ENCODE measurements at regions not wholly inside any gene's neighbourhood (a gene's known extent, or its start where the extent isn't known, plus 50 kb on each side); places are given as distances from the start of the nearest gene placed in this dataset.
A peak's percentile ranks its signal among the peaks of the same experiment; 100 is the strongest.

DNA sequence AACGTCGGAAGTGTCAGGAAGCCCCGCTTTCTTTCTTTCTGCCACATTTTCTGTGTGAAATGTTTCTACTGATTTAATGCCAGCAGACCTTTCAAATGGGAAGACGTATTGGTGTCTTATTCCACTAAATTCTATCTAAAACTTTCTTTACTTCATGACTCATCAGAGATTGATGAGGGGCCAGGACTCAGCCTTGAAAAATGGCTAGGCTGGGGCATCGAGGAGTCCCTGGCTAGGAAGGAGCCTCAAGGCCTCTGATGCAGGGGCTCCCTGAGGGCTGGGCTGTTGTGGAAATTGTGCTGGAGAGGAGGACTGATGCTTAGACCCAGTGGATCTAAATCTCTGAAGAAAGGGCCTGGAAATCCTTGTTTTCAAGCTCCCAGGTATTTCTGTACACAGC lies 192.8 kb upstream of the PDE10A start:
- no peaks in the 10 kb centered on the region for H3K27me3 ChIP-seq (ENCODE audit: control insufficient read depth in 1 of 2, insufficient read depth in 2 of 2, low read length in 1 of 2)
- 90 to 95% methylated on average over 5 of the region's 5 CpGs for WGBS, 2 donors
- intact Hi-C loops (cut with DNase I), result no loop called here

DNA sequence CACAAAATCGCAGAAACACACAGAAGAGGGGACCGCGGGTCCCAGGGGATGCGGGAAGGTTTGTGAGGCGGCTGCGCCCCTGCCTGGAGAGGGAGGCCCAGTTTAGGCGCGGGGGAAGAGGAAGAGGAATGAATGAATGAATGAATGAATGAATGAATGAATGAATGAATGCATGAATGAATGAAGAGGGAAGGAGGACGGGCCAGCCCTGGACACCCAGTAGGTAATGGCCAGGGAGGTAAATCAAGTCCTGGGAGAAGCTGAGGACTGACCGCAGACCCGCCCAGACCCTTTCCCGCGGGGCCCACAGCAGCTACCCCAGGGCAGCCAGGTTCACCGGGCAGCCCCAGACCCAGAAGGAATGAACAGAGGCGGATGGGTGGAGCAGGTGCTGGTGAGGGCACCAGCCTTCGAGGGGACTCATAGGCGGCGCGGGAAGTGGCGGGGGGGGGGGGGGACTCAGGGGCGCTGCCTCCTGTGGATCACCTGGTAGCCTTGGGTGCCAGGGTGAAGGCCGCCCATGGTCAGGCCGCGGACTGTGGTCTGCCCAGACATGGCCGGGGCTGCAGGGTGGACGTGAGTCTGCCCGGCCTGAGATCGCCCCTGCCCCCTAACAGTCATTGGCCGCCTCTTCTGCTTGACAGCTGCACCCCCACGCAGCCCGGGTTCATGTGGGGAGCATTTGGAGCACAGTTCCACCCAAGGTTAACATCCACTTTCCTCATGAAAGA lies 192.0 kb upstream of the PDE10A start:
- WGBS, 2 donors, result 69 to 80% methylated on average over 25 to 31 of the region's 31 CpGs

More for the DNA sequence above, 192.8 kb upstream of the PDE10A start:
- Histone ChIP-seq H3K4me1 (ENCODE audit: control insufficient read depth in 1 of 2, insufficient read depth in 2 of 2, low read length in 2 of 2) (no peaks in the 10 kb centered on the region), H3K9me3 (ENCODE audit: control insufficient read depth, low read length) (no peaks in the 10 kb centered on the region), H3K27ac (ENCODE audit: low read depth in 1 of 2, low read length in 2 of 2) (no peak overlapping the region), H3K4me3 (ENCODE audit: low read length in 2 of 2) (no peak overlapping the region), H3K36me3 (ENCODE audit: control insufficient read depth in 1 of 2, insufficient read depth in 2 of 2, low read length in 1 of 2) (no peaks in the 10 kb centered on the region)
- DNase-seq (no peak), ATAC-seq (ENCODE audit: low FRiP score) (no peak)

DNA sequence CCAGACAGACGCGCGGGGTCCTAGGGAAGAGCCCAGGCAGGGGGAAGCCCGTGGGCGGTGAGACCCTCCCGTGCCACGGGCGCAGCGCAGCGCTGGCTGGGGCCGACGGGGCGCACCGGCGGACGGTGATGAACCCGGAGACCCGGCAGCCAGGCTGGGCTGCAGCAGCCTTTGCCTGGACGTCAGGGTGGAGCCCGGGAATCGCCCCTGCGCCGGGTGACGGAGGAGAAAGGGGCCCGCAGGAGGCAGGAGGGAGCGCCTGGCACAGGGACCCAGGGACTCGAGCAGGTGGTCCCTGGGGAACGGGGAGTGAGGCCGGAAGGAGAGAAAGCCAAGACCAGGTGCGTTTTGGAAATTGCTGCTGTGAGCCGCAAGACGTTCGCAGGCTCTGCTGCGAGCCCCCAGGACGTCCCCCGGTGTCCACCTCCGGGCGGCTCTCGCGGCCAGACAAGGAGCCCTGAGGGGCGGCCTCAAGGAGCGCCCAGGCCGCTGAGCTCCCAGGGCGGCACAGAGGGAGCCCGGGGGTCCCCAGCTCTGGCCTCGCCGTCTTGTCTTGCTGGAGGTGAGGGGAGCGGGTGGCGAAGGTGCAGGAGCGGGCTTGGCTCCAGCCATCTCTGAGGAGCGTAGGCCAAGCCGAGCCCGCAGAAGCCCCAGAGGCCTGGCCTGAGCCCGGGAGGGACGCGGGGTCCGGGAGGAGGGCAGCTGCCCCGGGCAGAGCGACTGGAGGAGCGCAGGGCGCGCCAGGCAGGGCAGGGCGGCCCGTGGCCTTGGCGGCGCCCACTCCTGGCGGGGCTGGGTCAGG lies 191.2 kb upstream of the PDE10A start:
- H3K4me1 ChIP-seq (ENCODE audit: control insufficient read depth in 1 of 2, insufficient read depth in 2 of 2, low read length in 2 of 2), result no peaks in the 10 kb centered on the region
- no peak overlapping the region for H3K27ac ChIP-seq (ENCODE audit: low read depth in 1 of 2, low read length in 2 of 2)
- no peaks in the 10 kb centered on the region for H3K36me3 ChIP-seq (ENCODE audit: control insufficient read depth in 1 of 2, insufficient read depth in 2 of 2, low read length in 1 of 2)
- intact Hi-C loops (cut with DNase I), result loop anchor here (5.0 kb wide), 1 partner anchor 417 kb away; no protein-coding TSS in a partner anchor
- no peak overlapping the region for H3K4me3 ChIP-seq (ENCODE audit: low read length in 2 of 2)
- H3K27me3 ChIP-seq (ENCODE audit: control insufficient read depth in 1 of 2, insufficient read depth in 2 of 2, low read length in 1 of 2), result no peaks in the 10 kb centered on the region
- no peak for ATAC-seq (ENCODE audit: low FRiP score)
- no peaks in the 10 kb centered on the region for H3K9me3 ChIP-seq (ENCODE audit: control insufficient read depth, low read length)
- no peak for DNase-seq
- 12 to 18% methylated on average over 67 of the region's 67 CpGs for WGBS, 2 donors

More for the DNA sequence above, 192.0 kb upstream of the PDE10A start:
- Histone ChIP-seq H3K4me3 (ENCODE audit: low read length in 2 of 2) (no peak overlapping the region), H3K36me3 (ENCODE audit: control insufficient read depth in 1 of 2, insufficient read depth in 2 of 2, low read length in 1 of 2) (no peaks in the 10 kb centered on the region), H3K4me1 (ENCODE audit: control insufficient read depth in 1 of 2, insufficient read depth in 2 of 2, low read length in 2 of 2) (no peaks in the 10 kb centered on the region), H3K27me3 (ENCODE audit: control insufficient read depth in 1 of 2, insufficient read depth in 2 of 2, low read length in 1 of 2) (no peaks in the 10 kb centered on the region), H3K9me3 (ENCODE audit: control insufficient read depth, low read length) (no peaks in the 10 kb centered on the region), H3K27ac (ENCODE audit: low read depth in 1 of 2, low read length in 2 of 2) (no peak overlapping the region)
- ATAC-seq (ENCODE audit: low FRiP score) (no peak), DNase-seq (no peak)
- intact Hi-C loops (cut with DNase I), result loop anchor here (5.0 kb wide), 1 partner anchor 418 kb away; no protein-coding TSS in a partner anchor

DNA sequence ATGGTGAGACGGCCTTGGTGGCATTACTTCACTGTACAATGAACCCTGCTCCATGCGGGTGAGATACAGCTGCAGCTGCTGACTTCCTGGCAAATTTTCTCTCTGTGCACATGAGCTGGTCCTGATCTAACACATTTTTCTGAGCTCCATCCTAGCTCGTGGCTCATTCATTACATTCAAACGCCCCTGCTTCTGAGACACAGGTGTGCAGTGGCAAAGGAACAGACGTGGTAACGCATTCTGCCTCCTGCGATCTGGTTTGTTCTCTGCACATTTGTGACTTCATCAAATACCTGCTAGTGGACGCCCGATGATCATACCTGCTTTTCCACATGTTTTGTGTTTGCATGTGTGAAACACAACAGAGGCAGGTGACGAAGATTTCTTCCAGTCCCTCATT lies 189.6 kb upstream of the PDE10A start:
- H3K4me3 ChIP-seq (ENCODE audit: low read length in 2 of 2), result no peak overlapping the region
- ATAC-seq (ENCODE audit: low FRiP score) (no peak), DNase-seq (no peak)
- no peak overlapping the region for H3K27ac ChIP-seq (ENCODE audit: low read depth in 1 of 2, low read length in 2 of 2)
- no peaks in the 10 kb centered on the region for H3K9me3 ChIP-seq (ENCODE audit: control insufficient read depth, low read length)
- H3K27me3 ChIP-seq (ENCODE audit: control insufficient read depth in 1 of 2, insufficient read depth in 2 of 2, low read length in 1 of 2), result no peaks in the 10 kb centered on the region
- 87% methylated on average over 10 of the region's 10 CpGs for WGBS, 2 donors
- intact Hi-C loops (cut with DNase I), result loop anchor here (5.0 kb wide), 1 partner anchor 415 kb away; no protein-coding TSS in a partner anchor
- H3K4me1 ChIP-seq (ENCODE audit: control insufficient read depth in 1 of 2, insufficient read depth in 2 of 2, low read length in 2 of 2), result no peaks in the 10 kb centered on the region
- H3K36me3 ChIP-seq (ENCODE audit: control insufficient read depth in 1 of 2, insufficient read depth in 2 of 2, low read length in 1 of 2), result no peaks in the 10 kb centered on the region

DNA sequence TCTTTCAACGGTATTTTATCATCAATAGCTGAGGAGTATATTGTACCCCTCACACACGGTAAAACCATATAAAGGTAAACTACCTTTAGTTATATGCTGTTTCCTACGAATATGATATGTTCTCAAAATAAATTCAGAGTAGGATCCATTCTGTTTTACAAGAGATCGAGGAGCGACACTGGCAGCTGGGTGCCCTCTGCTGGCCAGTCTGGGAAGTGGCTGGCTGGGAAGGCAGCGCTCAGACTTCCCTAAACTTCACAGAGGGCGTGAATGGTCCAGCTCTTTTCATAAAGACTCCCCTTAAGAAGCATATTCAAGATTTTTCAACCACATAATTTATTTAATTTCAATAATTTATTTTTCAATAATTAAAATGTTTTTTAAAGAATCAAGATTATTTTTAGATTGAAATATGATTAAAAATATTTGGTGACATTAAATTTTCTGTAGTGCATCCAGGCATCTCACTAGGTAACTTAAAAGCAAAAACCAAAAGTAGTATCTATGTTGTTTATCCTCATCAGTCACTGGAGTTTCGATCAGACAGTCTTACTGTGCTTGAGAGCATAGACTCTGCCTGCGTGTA lies 187.5 kb upstream of the PDE10A start:
- Histone ChIP-seq H3K4me3 (ENCODE audit: low read length in 2 of 2) (no peak overlapping the region), H3K9me3 (ENCODE audit: control insufficient read depth, low read length) (no peaks in the 10 kb centered on the region), H3K36me3 (ENCODE audit: control insufficient read depth in 1 of 2, insufficient read depth in 2 of 2, low read length in 1 of 2) (no peaks in the 10 kb centered on the region), H3K27ac (ENCODE audit: low read depth in 1 of 2, low read length in 2 of 2) (no peak overlapping the region), H3K4me1 (ENCODE audit: control insufficient read depth in 1 of 2, insufficient read depth in 2 of 2, low read length in 2 of 2) (peaks cover 0 to 4% of the 10 kb centered on the region in 2 donors), H3K27me3 (ENCODE audit: control insufficient read depth in 1 of 2, insufficient read depth in 2 of 2, low read length in 1 of 2) (no peaks in the 10 kb centered on the region)
- DNase-seq (peak in 1 of 2 donors; percentile 74), ATAC-seq (ENCODE audit: low FRiP score) (peak; percentile 82)
- intact Hi-C loops (cut with DNase I), result loop anchor here (5.0 kb wide), 1 partner anchor 413 kb away; no protein-coding TSS in a partner anchor
- WGBS, 2 donors, result 14 to 16% methylated on average over 9 of the region's 9 CpGs

DNA sequence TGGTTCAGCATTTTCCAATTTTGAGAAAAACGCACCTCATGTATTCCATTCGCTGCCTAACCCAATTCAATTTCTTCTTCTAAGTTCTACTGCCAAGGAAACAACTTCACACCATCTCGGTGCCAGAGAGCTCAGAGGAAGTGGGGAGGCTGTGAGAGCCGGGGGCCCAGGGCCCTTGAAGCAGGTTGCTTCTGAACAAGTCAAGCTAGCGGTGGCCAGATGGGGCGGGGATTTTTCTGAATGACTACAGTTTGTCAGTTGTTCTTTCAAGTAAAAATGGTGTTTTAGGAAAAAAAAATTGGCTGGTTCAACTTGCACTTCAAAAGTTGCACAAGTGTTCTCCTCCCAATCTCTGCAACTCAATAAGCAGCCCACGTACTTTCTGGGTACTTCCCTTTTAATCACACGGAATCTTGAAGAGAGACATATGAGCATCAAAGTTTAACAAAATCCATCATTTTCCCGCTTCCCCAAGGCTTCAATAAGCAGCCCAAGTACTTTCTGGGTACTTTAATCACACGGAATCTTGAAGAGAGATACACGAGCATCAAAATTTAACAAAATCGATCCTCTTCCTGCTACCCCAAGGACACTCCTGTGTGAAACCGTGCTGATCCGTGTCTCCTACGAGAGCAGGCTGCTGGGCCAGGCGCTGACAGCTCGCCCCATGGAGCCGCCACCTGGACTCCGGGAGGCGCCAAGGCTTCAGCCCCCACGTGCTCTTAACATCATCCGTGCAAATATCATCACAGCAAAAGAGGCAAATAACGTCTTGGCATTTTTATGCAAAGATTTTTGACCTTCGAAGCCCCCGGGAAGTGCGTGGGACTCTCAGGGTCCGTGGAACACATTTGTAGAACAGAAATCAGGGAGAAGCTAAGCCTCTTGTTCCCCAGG lies 186.7 kb upstream of the PDE10A start:
- 51 to 56% methylated on average over 27 of the region's 27 CpGs for WGBS, 2 donors
- Histone ChIP-seq H3K36me3 (ENCODE audit: control insufficient read depth in 1 of 2, insufficient read depth in 2 of 2, low read length in 1 of 2) (no peaks in the 10 kb centered on the region), H3K4me3 (ENCODE audit: low read length in 2 of 2) (no peak overlapping the region), H3K4me1 (ENCODE audit: control insufficient read depth in 1 of 2, insufficient read depth in 2 of 2, low read length in 2 of 2) (peaks cover 0 to 4% of the 10 kb centered on the region in 2 donors), H3K27ac (ENCODE audit: low read depth in 1 of 2, low read length in 2 of 2) (no peak overlapping the region), H3K9me3 (ENCODE audit: control insufficient read depth, low read length) (no peaks in the 10 kb centered on the region), H3K27me3 (ENCODE audit: control insufficient read depth in 1 of 2, insufficient read depth in 2 of 2, low read length in 1 of 2) (no peaks in the 10 kb centered on the region)
- DNase-seq, result no peak
- ATAC-seq (ENCODE audit: low FRiP score), result no peak
- intact Hi-C loops (cut with DNase I), result loop anchor here (5.0 to 10.0 kb wide), 2 partner anchors 185 to 412 kb away; partner anchors contain the start of gene PDE10A (in 1 of the 2)

DNA sequence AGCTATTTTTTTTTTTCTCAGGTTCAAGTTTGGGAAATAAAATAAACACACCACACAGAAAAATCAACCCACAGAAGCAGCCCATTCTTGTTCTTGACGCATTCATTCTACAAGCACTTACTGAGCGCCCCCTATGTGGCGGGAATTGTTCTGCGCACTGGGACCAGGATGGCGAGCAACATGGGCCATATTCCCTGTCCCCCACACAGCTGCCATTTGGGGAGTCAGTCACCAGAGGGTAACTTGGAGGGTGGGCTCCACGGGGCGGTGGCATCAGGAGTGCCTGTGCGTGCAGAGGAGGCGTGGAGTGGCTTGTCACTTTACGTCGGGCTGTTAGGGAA lies 185.0 kb upstream of the PDE10A start:
- H3K4me1 ChIP-seq (ENCODE audit: control insufficient read depth in 1 of 2, insufficient read depth in 2 of 2, low read length in 2 of 2), result peaks cover 0 to 4% of the 10 kb centered on the region in 2 donors
- 90 to 95% methylated on average over 11 of the region's 11 CpGs for WGBS, 2 donors
- H3K9me3 ChIP-seq (ENCODE audit: control insufficient read depth, low read length), result no peaks in the 10 kb centered on the region
- intact Hi-C loops (cut with DNase I), result loop anchor here in 1 of 2 donors (10.0 kb wide), 1 partner anchor 183 kb away; the partner anchor contains the start of gene PDE10A
- ATAC-seq (ENCODE audit: low FRiP score) (no peak), DNase-seq (no peak)
- H3K27ac ChIP-seq (ENCODE audit: low read depth in 1 of 2, low read length in 2 of 2), result no peak overlapping the region
- H3K27me3 ChIP-seq (ENCODE audit: control insufficient read depth in 1 of 2, insufficient read depth in 2 of 2, low read length in 1 of 2), result no peaks in the 10 kb centered on the region
- H3K36me3 ChIP-seq (ENCODE audit: control insufficient read depth in 1 of 2, insufficient read depth in 2 of 2, low read length in 1 of 2), result no peaks in the 10 kb centered on the region
- no peak overlapping the region for H3K4me3 ChIP-seq (ENCODE audit: low read length in 2 of 2)

Measured in aorta (tissue), 5 donors.